Heart right ventricle (tissue), 16 donors: ENCODE measurements at regions not wholly inside any gene's neighbourhood (a gene's known extent, or its start where the extent isn't known, plus 50 kb on each side); places are given as distances from the start of the nearest gene placed in this dataset.

Experiments used
- ATAC-seq, 8 donors: fragments of 200-7000 bp; cut with Tn5 transposase; one replicate each; pipeline ENCODE4 v1.9.1; 2020; ENCODE audit warnings: mild to moderate bottlenecking in 8 of 8, moderate library complexity in 8 of 8, moderate number of reproducible peaks in 1 of 8
- DNase-seq, 2 donors: peaks; one replicate each; pipeline ENCODE4 v3.0.0-alpha.2; 2020
- H3K27ac ChIP-seq, 10 donors: fragments of 200-600 bp; sonication (generic) in 2 of 10; one replicate each; pipeline versions ENCODE4 v1.5.0 to v1.8.0; 2020 to 2022; ENCODE audit warnings: mild to moderate bottlenecking in 3 of 10
- H3K27me3 ChIP-seq, 7 donors: fragments of 200-600 bp; one replicate each; pipeline ENCODE4 v1.8.0; 2021 to 2022; ENCODE audit warnings: mild to moderate bottlenecking in 2 of 7
- H3K36me3 ChIP-seq, 9 donors: fragments of 200-600 bp; sonication (generic) in 1 of 9; one replicate each; pipeline versions ENCODE4 v1.5.0 to v1.8.0; 2020 to 2022; ENCODE audit warnings: mild to moderate bottlenecking in 2 of 9
- H3K4me1 ChIP-seq, 9 donors: fragments of 200-600 bp; sonication (generic) in 1 of 9; one replicate each; pipeline versions ENCODE4 v1.5.0 to v1.8.0; 2020 to 2022; ENCODE audit warnings: mild to moderate bottlenecking in 4 of 9
- H3K4me3 ChIP-seq, 10 donors: fragments of 200-600 bp; sonication (generic) in 2 of 10; one replicate each; pipeline versions ENCODE4 v1.5.0 to v1.8.0; 2020 to 2022; ENCODE audit warnings: mild to moderate bottlenecking in 7 of 10, moderate library complexity in 2 of 10
- H3K9me3 ChIP-seq, 11 donors: fragments of 200-600 bp in 10 of 11; sonication (generic) in 2 of 11; one replicate each; pipeline versions ENCODE4 v1.5.0 to v1.8.0; 2013 to 2022; ENCODE audit warnings: mild to moderate bottlenecking in 2 of 11, control low read depth in 1 of 11, moderate library complexity in 1 of 11
- CTCF ChIP-seq, 9 donors: fragments of 200-600 bp; sonication (generic) in 2 of 9; IDR thresholded peaks; one replicate each; pipeline versions ENCODE4 v1.5.0 to v1.8.0; 2021 to 2022; ENCODE audit warnings: antibody characterized with exemption in 9 of 9, mild to moderate bottlenecking in 5 of 9, moderate library complexity in 1 of 9
- WGBS, 2 donors: extraction: QIAGEN DNeasy Blood & Tissue Kit; methylation state at CpG; one replicate each; pipeline ENCODE4 v1.1.7; 2013; ENCODE audit warnings: inconsistent platforms in 1 of 2; 5-methylcytosine and 5-hydroxymethylcytosine counted together
- intact Hi-C, 10 donors: fragments of 100-400 bp; cut with DNase I; formaldehyde crosslinking; loops; one replicate each; pipeline versions ENCODE4 v1.11.1 to v1.14.2; 2022
- donor health status: Arrhythmogenic right ventricular cardiomyopathy.
- donor health status: ischemic (EF 13 %, LVEDD 7.1; RV severe dilation, severe dysfunction).
- donor health status: healthy with polysubstance abuse.
- donor health status: DM: no; HTN: yes; CAD: no.
- donor health status: DM: no; HTN: no; CAD: no.
- donor health status: ischemic (EF 25% LVEDD 6.9; RV normal size, moderate dysfunction).
- donor health status: ischemic (EF 25% LVEDD 5.7; RV mildly dilated, moderate dysfunction).
- donor health status: healthy.
- donor health status: DM: yes; HTN: yes; CAD: no.
- donor health status: Ischemic cardiomyopathy.
- donor health status: ischemic (EF 35%, LVEDD 5.7; RV mildly dilated, moderate dysfunction).
- donor health status: nonischemic (EF 11% LVEDD 7.7; RV severe dilation, severe dysfunction).
- donor health status: DM: yes; HTN: yes; CAD: no.
- donor health status: PGD.
- donor health status: ischemic (EF 29% LVEDD 5.4; RV normal size, mild dysfunction).
- donor health status: nonischemic (EF 23%, LVEDD 6.1; RV moderate dilation, normal function).

GRCh38 chr6:169048185-169048864, 205.3 kb downstream of the THBS2 start:
- ATAC-seq = no peak
- peaks cover 0 to 6% (median 0%) of the 10 kb centered on the region in 7 donors for H3K27me3 ChIP-seq

GRCh38 chr6:169047345-169047744, 206.3 kb downstream of the THBS2 start:
- no peak overlapping the region for H3K4me3 ChIP-seq
- H3K9me3 ChIP-seq = no peaks in the 10 kb centered on the region
- TF ChIP-seq CTCF (IDR thresholded peaks at IDR 0.05) = no peak
- DNase-seq (no peak), ATAC-seq (no peak)
- no peaks in the 10 kb centered on the region for H3K4me1 ChIP-seq
- intact Hi-C loops = no loop called here
- H3K27ac ChIP-seq = no peak overlapping the region
- H3K36me3 ChIP-seq = no peaks in the 10 kb centered on the region
- 75 to 76% methylated on average over 6 of the region's 6 CpGs for WGBS, 2 donors
- H3K27me3 ChIP-seq = peaks cover 0 to 6% (median 0%) of the 10 kb centered on the region in 7 donors

More at GRCh38 chr6:169048185-169048864, 205.3 kb downstream of the THBS2 start:
- WGBS, 2 donors = 91 to 92% methylated on average over 18 of the region's 18 CpGs
- no peak overlapping the region for H3K4me3 ChIP-seq
- TF ChIP-seq CTCF (IDR thresholded peaks at IDR 0.05) = no peak
- H3K4me1 ChIP-seq = no peaks in the 10 kb centered on the region
- H3K9me3 ChIP-seq = peaks cover 0 to 1% (median 0%) of the 10 kb centered on the region in 11 donors
- intact Hi-C loops = no loop called here
- H3K36me3 ChIP-seq = no peaks in the 10 kb centered on the region
- H3K27ac ChIP-seq = no peak overlapping the region
- no peak for DNase-seq

- no peak for ATAC-seq
- no peaks in the 10 kb centered on the region for H3K36me3 ChIP-seq
- H3K27ac ChIP-seq = no peak overlapping the region
- no peak overlapping the region for H3K4me3 ChIP-seq
- H3K27me3 ChIP-seq = peaks cover 0 to 4% (median 0%) of the 10 kb centered on the region in 7 donors
- 76 to 78% methylated on average over 10 of the region's 10 CpGs for WGBS, 2 donors
- H3K4me1 ChIP-seq = no peaks in the 10 kb centered on the region
- intact Hi-C loops = no loop called here
- H3K9me3 ChIP-seq = no peaks in the 10 kb centered on the region
- DNase-seq = no peak
- no peak for TF ChIP-seq CTCF (IDR thresholded peaks at IDR 0.05)
Observed at GRCh38 chr6:169046483-169047192, 207.0 kb downstream of the THBS2 start.

- ATAC-seq (no peak), DNase-seq (no peak)
- H3K9me3 ChIP-seq = no peaks in the 10 kb centered on the region
- no peak overlapping the region for H3K27ac ChIP-seq
- no peaks in the 10 kb centered on the region for H3K36me3 ChIP-seq
- intact Hi-C loops = no loop called here
- no peak overlapping the region for H3K4me3 ChIP-seq
- H3K4me1 ChIP-seq = no peaks in the 10 kb centered on the region
- TF ChIP-seq CTCF (IDR thresholded peaks at IDR 0.05) = no peak
- H3K27me3 ChIP-seq = no peaks in the 10 kb centered on the region
Observed at GRCh38 chr6:169046021-169046420, 207.6 kb downstream of the THBS2 start.
